ENCODE measurements at regions not wholly inside any gene's neighbourhood (a gene's known extent, or its start where the extent isn't known, plus 50 kb on each side); places are given as distances from the start of the nearest gene placed in this dataset.

DNA sequence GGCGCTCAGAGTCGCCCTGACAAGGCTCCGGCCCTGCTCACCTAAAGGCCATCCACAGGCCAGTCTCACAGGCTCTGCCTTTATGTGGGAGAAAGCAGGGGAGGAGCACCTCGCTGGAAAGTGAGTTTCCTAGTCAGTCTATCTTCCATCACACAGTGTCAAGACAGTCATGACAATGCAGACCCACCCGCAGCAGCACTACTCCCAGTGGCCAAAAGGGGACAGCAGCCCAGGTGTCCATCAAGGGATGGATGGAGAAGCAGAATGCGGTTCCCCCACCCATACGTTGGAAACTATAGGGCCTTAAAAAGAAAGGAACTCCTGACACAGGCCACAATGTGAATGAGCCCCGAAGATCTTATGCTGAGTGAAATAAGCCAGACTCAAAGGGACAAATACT is 226.8 kb downstream of the ENGASE start:
- no peaks in the 10 kb centered on the region for H3K79me2 ChIP-seq (ENCODE audit: control insufficient read depth, insufficient read depth, low read length)
- no peaks in the 10 kb centered on the region for H3K36me3 ChIP-seq (ENCODE audit: control insufficient read depth in 2 of 2, extremely low read depth in 1 of 2, insufficient read depth in 2 of 2, low read length in 2 of 2)
- no peaks in the 10 kb centered on the region for H3K4me1 ChIP-seq (ENCODE audit: control insufficient read depth, extremely low read depth, insufficient read depth, low read length)
- TF ChIP-seq, protein P1, sequence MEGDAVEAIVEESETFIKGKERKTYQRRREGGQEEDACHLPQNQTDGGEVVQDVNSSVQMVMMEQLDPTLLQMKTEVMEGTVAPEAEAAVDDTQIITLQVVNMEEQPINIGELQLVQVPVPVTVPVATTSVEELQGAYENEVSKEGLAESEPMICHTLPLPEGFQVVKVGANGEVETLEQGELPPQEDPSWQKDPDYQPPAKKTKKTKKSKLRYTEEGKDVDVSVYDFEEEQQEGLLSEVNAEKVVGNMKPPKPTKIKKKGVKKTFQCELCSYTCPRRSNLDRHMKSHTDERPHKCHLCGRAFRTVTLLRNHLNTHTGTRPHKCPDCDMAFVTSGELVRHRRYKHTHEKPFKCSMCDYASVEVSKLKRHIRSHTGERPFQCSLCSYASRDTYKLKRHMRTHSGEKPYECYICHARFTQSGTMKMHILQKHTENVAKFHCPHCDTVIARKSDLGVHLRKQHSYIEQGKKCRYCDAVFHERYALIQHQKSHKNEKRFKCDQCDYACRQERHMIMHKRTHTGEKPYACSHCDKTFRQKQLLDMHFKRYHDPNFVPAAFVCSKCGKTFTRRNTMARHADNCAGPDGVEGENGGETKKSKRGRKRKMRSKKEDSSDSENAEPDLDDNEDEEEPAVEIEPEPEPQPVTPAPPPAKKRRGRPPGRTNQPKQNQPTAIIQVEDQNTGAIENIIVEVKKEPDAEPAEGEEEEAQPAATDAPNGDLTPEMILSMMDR (optimal IDR thresholded peaks at IDR 0.05 in 1 of 3, IDR thresholded peaks at IDR 0.05 in 1 of 3, conservative IDR thresholded peaks at IDR 0.05 in 1 of 3; ENCODE audit: extremely low read depth in 1 of 3, insufficient read depth in 2 of 3, low read length in 3 of 3), result no peak
- TF ChIP-seq EZH2 (IDR thresholded peaks at IDR 0.05; ENCODE audit: low read length), result no peak
- dilution Hi-C loops (cut with MboI; ENCODE audit: extremely low pct_ligation_motif_present, low sequenced_read_pairs), result loop anchor here (5.0 kb wide), 1 partner anchor 51 kb away; no protein-coding TSS in a partner anchor
- H3K9me1 ChIP-seq (ENCODE audit: control insufficient read depth, extremely low read depth, insufficient read depth, low read length), result no peaks in the 10 kb centered on the region
- no peaks in the 10 kb centered on the region for H4K20me1 ChIP-seq (ENCODE audit: control insufficient read depth, extremely low read depth, insufficient read depth, low read length)
- peaks cover 19% of the 10 kb centered on the region for H3K27me3 ChIP-seq (ENCODE audit: control insufficient read depth, extremely low read depth, insufficient read depth, low read length)
- H3K9ac ChIP-seq (ENCODE audit: control insufficient read depth, extremely low read depth, insufficient read depth, low read length), result no peak overlapping the region
- no peak overlapping the region for H3K27ac ChIP-seq (ENCODE audit: control insufficient read depth, insufficient read depth, low read length)
- H3K4me2 ChIP-seq (ENCODE audit: control insufficient read depth, extremely low read depth, insufficient read depth, low read depth, low read length), result no peak overlapping the region
- FAIRE-seq (no peak), DNase-seq (ENCODE audit: low read depth, low spot score) (no peak)
- no peak overlapping the region for H2AFZ ChIP-seq (ENCODE audit: control insufficient read depth, low read length)
- H3K9me3 ChIP-seq (ENCODE audit: control insufficient read depth, low read depth, low read length), result no peaks in the 10 kb centered on the region
- H3K4me3 ChIP-seq (ENCODE audit: control insufficient read depth in 2 of 3, extremely low read depth in 1 of 3, insufficient read depth in 2 of 3, low read depth in 1 of 3, low read length in 3 of 3), result no peak overlapping the region

DNA sequence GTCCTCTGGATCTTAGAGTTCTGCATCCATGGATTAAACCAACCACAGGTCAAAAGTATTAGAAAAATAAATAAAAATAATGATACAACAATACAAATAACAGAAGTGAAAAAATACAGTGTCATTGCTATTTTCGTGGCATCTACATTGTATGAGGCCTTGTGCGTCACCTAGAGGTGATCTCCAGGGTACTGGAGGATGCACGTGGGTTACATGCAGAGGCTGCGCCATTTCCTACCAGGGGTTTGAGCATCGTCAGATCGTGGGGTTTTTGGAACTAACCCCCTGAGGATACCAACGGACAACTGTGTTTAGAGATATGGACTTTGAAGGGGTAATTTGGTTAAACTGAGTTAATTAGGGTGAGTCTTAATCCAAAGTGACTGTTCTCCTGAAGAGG is 224.7 kb downstream of the ENGASE start:
- H3K9ac ChIP-seq (ENCODE audit: control insufficient read depth, extremely low read depth, insufficient read depth, low read length), result no peak overlapping the region
- no peaks in the 10 kb centered on the region for H4K20me1 ChIP-seq (ENCODE audit: control insufficient read depth, extremely low read depth, insufficient read depth, low read length)
- H3K27ac ChIP-seq (ENCODE audit: control insufficient read depth, insufficient read depth, low read length), result no peak overlapping the region
- dilution Hi-C loops (cut with MboI; ENCODE audit: extremely low pct_ligation_motif_present, low sequenced_read_pairs), result no loop called here
- FAIRE-seq (no peak), DNase-seq (ENCODE audit: low read depth, low spot score) (no peak)
- no peaks in the 10 kb centered on the region for H3K4me1 ChIP-seq (ENCODE audit: control insufficient read depth, extremely low read depth, insufficient read depth, low read length)
- no peaks in the 10 kb centered on the region for H3K79me2 ChIP-seq (ENCODE audit: control insufficient read depth, insufficient read depth, low read length)
- H3K36me3 ChIP-seq (ENCODE audit: control insufficient read depth in 2 of 2, extremely low read depth in 1 of 2, insufficient read depth in 2 of 2, low read length in 2 of 2), result no peaks in the 10 kb centered on the region
- TF ChIP-seq EZH2 (IDR thresholded peaks at IDR 0.05; ENCODE audit: low read length), result no peak
- TF ChIP-seq, protein P1 (optimal IDR thresholded peaks at IDR 0.05 in 1 of 3, IDR thresholded peaks at IDR 0.05 in 1 of 3, conservative IDR thresholded peaks at IDR 0.05 in 1 of 3; ENCODE audit: extremely low read depth in 1 of 3, insufficient read depth in 2 of 3, low read length in 3 of 3), result no peak
- H3K4me2 ChIP-seq (ENCODE audit: control insufficient read depth, extremely low read depth, insufficient read depth, low read depth, low read length), result no peak overlapping the region
- H3K9me1 ChIP-seq (ENCODE audit: control insufficient read depth, extremely low read depth, insufficient read depth, low read length), result no peaks in the 10 kb centered on the region
- no peak overlapping the region for H2AFZ ChIP-seq (ENCODE audit: control insufficient read depth, low read length)
- peaks cover 5% of the 10 kb centered on the region for H3K27me3 ChIP-seq (ENCODE audit: control insufficient read depth, extremely low read depth, insufficient read depth, low read length)
- no peaks in the 10 kb centered on the region for H3K9me3 ChIP-seq (ENCODE audit: control insufficient read depth, low read depth, low read length)
- H3K4me3 ChIP-seq (ENCODE audit: control insufficient read depth in 2 of 3, extremely low read depth in 1 of 3, insufficient read depth in 2 of 3, low read depth in 1 of 3, low read length in 3 of 3), result no peak overlapping the region

Data from keratinocyte (primary cell).